ENCODE measurements at regions not wholly inside any gene's neighbourhood (a gene's known extent, or its start where the extent isn't known, plus 50 kb on each side); places are given as distances from the start of the nearest gene placed in this dataset.

DNA sequence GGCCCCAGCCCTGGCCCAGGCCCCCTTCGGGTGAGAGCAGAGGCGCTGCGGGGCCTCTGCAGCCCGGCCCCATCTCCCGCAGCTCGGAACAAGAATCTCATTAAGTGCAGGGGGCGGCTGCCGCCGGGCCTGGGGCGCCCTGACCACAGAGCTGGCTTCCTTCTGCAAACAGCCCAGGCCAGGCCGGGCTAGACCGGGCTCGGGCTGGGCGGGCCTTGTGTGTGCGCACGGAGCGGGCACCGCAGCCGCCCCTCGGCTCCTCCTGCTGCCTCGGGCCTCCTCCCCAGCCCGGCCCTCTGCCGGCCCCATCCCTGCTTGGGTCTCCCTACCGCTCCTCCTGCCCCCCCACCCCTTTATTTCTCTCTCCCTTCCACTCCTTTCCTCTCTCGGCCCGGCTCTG lies 83.3 kb downstream of the EFNB1 start:
- CTCF ChIA-PET, result interaction anchor here (0.9 kb wide), 1 partner anchor 8 kb away, joined by 3 read pairs; no protein-coding TSS in a partner anchor
- no peak for DNase-seq (ENCODE audit: low read depth, low spot score)
- POLR2A ChIA-PET, result interaction anchor here (0.7 to 1.3 kb wide), 2 partner anchors 83 to 191 kb away, joined by 3 to 5 read pairs; partner anchors contain the start of gene EFNB1

DNA sequence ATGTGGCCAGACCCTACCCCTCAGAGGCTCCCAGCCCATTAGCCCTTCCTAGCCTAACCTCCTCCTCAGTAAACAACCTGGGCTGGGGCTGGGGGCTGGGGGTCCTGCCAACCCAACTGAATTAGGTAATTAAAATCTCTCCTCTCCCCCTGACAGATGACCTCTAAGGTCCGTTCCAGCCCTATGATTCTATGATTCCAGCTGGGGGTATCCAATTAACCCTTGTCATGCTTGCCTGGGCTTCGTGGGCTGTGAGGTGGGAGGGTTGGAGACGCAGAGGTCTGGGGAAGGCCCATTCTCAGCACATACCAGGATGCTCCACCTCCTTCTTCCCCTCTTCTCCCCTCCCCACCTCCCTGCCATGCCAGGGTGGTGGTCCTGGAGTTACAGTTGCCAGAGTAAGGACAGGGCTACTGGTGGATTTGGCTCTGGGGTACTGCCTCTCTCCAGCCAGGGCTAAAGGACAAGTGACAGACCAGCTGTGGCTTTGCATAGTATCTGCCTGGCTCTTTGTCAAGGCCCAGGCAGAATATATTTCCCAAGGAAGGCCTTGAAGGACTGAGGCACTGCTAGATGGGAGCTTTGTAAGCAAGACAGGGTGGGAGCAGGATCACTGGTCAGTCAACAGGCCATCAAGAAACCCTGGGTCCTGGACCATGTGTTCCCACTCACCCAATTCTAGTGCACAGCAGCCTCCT lies 82.1 kb downstream of the EFNB1 start:
- H3K27me3 ChIP-seq (ENCODE audit: control insufficient read depth, insufficient read depth, low read length), result no peaks in the 10 kb centered on the region
- DNase-seq (ENCODE audit: low read depth, low spot score), result no peak
- no peak overlapping the region for H3K27ac ChIP-seq (ENCODE audit: low read depth, low read length)
- no peak overlapping the region for H3K4me3 ChIP-seq (ENCODE audit: low read depth, low read length)
- ChIA-PET POLR2A (no interaction called here), CTCF (interaction anchor here (0.9 kb wide), 1 partner anchor 9 kb away, joined by 3 read pairs; no protein-coding TSS in a partner anchor)
- no peaks in the 10 kb centered on the region for H3K9me3 ChIP-seq (ENCODE audit: control insufficient read depth, insufficient read depth, low read length)
- TF ChIP-seq, protein P1, sequence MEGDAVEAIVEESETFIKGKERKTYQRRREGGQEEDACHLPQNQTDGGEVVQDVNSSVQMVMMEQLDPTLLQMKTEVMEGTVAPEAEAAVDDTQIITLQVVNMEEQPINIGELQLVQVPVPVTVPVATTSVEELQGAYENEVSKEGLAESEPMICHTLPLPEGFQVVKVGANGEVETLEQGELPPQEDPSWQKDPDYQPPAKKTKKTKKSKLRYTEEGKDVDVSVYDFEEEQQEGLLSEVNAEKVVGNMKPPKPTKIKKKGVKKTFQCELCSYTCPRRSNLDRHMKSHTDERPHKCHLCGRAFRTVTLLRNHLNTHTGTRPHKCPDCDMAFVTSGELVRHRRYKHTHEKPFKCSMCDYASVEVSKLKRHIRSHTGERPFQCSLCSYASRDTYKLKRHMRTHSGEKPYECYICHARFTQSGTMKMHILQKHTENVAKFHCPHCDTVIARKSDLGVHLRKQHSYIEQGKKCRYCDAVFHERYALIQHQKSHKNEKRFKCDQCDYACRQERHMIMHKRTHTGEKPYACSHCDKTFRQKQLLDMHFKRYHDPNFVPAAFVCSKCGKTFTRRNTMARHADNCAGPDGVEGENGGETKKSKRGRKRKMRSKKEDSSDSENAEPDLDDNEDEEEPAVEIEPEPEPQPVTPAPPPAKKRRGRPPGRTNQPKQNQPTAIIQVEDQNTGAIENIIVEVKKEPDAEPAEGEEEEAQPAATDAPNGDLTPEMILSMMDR (IDR thresholded peaks at IDR 0.05; ENCODE audit: low read depth, low read length), result no peak

More for the DNA sequence above, 83.3 kb downstream of the EFNB1 start:
- no peak overlapping the region for H3K27ac ChIP-seq (ENCODE audit: low read depth, low read length)
- no peaks in the 10 kb centered on the region for H3K9me3 ChIP-seq (ENCODE audit: control insufficient read depth, insufficient read depth, low read length)
- H3K4me3 ChIP-seq (ENCODE audit: low read depth, low read length), result no peak overlapping the region
- TF ChIP-seq, protein P1 (IDR thresholded peaks at IDR 0.05; ENCODE audit: low read depth, low read length), result no peak
- no peaks in the 10 kb centered on the region for H3K27me3 ChIP-seq (ENCODE audit: control insufficient read depth, insufficient read depth, low read length)

DNA sequence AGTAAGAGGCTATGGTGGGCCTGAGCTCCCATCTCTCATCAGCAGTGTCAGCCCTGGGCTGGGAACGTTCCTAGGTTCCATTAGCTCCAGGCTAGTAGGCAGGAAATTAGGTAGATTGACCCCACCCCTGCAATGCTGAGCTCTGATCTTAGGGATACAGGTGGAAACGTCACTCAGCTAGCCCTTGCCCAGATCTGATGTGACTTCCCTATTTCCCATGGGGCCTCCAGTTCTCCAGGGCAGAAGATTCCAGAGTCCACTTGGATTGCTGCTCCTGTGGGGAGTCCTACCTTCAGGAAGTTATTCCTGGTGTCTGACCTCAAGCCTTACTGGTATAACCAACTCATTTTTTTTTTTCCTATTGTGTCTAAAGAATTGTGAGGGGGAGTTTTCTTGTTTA lies 81.1 kb downstream of the EFNB1 start:
- TF ChIP-seq, protein P1 (IDR thresholded peaks at IDR 0.05; ENCODE audit: low read depth, low read length), result no peak
- no peak for DNase-seq (ENCODE audit: low read depth, low spot score)
- ChIA-PET POLR2A (no interaction called here), CTCF (interaction anchor here (0.6 kb wide), 1 partner anchor 174 kb away, joined by 4 read pairs; no protein-coding TSS in a partner anchor)
- Histone ChIP-seq H3K27ac (ENCODE audit: low read depth, low read length) (no peak overlapping the region), H3K4me3 (ENCODE audit: low read depth, low read length) (no peak overlapping the region), H3K27me3 (ENCODE audit: control insufficient read depth, insufficient read depth, low read length) (no peaks in the 10 kb centered on the region), H3K9me3 (ENCODE audit: control insufficient read depth, insufficient read depth, low read length) (no peaks in the 10 kb centered on the region)

DNA sequence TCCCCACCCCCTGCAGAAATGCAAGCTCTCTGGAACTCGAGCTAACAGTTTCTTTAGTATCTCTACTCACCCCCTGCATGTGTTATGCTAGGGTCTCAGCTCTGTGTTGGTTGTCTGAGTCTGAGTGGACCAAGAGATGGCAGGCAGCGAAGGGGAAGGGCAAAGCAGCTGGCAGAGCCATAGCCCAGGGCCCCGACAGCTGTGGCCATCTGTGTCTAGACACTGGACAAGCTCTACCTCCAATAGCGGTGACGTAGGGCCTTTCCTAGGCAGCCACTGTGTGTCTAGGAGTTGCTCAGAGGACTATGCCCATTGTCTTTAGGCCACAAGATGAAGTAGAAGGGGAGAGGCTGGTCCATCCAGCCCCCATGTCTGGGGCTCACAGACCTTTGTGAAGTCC lies 79.2 kb downstream of the EFNB1 start:
- TF ChIP-seq, protein P1 (IDR thresholded peaks at IDR 0.05; ENCODE audit: low read depth, low read length), result no peak
- no peak for DNase-seq (ENCODE audit: low read depth, low spot score)
- POLR2A ChIA-PET, result no interaction called here
- Histone ChIP-seq H3K4me3 (ENCODE audit: low read depth, low read length) (no peak overlapping the region), H3K9me3 (ENCODE audit: control insufficient read depth, insufficient read depth, low read length) (no peaks in the 10 kb centered on the region), H3K27ac (ENCODE audit: low read depth, low read length) (no peak overlapping the region), H3K27me3 (ENCODE audit: control insufficient read depth, insufficient read depth, low read length) (no peaks in the 10 kb centered on the region)
- CTCF ChIA-PET, result interaction anchor here (0.6 kb wide), 1 partner anchor 331 kb away, joined by 3 read pairs; no protein-coding TSS in a partner anchor

DNA sequence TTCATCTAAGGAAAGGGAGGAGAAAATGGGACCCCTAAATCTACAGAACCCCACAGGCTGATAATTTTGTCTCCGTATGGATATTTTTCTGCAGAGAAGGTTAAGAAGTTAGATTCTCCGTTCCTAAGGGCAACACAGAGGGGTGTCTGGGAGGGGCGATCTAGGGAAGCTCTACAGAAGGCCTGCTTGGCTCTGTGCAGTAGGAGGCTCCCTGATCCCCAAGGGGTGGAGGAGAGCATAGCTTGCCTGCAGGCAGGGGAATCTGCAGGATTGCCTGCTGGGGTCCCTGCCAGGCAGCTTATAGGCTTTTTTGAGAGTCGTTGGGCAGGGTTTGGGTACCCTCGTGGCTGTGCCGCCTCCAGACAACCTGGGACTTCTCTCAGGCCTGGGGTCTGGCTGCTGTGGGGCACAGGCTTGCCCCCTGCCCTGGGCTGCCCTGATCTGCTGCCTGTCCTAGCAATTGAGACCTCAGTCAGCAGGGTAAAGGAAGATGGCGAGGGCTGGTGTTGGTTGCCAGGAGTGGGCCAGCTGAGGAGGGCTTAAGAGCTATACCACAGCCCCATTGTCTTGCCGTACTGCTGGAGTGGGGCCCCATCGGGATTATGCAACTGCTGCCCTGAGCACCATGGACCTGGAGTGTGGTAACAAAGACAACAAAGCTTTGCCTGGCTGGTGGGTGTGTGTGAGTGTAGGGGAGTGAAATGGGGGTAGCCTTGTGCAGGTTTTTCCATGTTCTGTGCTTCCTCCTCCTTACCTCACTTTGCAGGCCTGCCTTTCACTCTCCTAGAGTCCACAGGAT lies 74.1 kb downstream of the EFNB1 start:
- H3K27me3 ChIP-seq (ENCODE audit: control insufficient read depth, insufficient read depth, low read length), result no peaks in the 10 kb centered on the region
- no peak for DNase-seq (ENCODE audit: low read depth, low spot score)
- ChIA-PET CTCF (no interaction called here), POLR2A (no interaction called here)
- H3K9me3 ChIP-seq (ENCODE audit: control insufficient read depth, insufficient read depth, low read length), result no peaks in the 10 kb centered on the region
- H3K4me3 ChIP-seq (ENCODE audit: low read depth, low read length), result no peak overlapping the region
- no peak overlapping the region for H3K27ac ChIP-seq (ENCODE audit: low read depth, low read length)
- TF ChIP-seq, protein P1 (IDR thresholded peaks at IDR 0.05; ENCODE audit: low read depth, low read length), result no peak
